ENCODE measurements at regions not wholly inside any gene's neighbourhood (a gene's known extent, or its start where the extent isn't known, plus 50 kb on each side); places are given as distances from the start of the nearest gene placed in this dataset.

GRCh38 chr3:150035910-150036612 lies 65.4 kb upstream of the PFN2 start:
- peaks cover 2 to 8% (median 4%) of the 10 kb centered on the region in 3 donors for H3K27me3 Mint-ChIP-seq (ENCODE audit: low read depth in 3 of 3)

GRCh38 chr3:150035301-150035779 lies 64.6 kb upstream of the PFN2 start:
- H3K4me1 ChIP-seq (ENCODE audit: control insufficient read depth in 1 of 2, insufficient read depth in 2 of 2, low read length in 2 of 2), result no peaks in the 10 kb centered on the region
- Mint-ChIP-seq H3K27me3 (ENCODE audit: low read depth in 3 of 3) (peaks cover 2 to 8% (median 4%) of the 10 kb centered on the region in 3 donors), H3K9me3 (peaks cover 0 to 9% (median 5%) of the 10 kb centered on the region in 7 donors), H3K36me3 (no peaks in the 10 kb centered on the region), H3K4me3 (no peak overlapping the region), H3K27ac (no peak overlapping the region), H3K4me1 (no peaks in the 10 kb centered on the region)
- no peak overlapping the region for H3K4me2 ChIP-seq (replicated peaks; ENCODE audit: extremely low read depth, low read length, poor library complexity, severe bottlenecking)
- no peaks in the 10 kb centered on the region for H3K79me2 ChIP-seq (ENCODE audit: insufficient read depth, low read length)
- H3K27ac ChIP-seq (ENCODE audit: low read depth in 1 of 2, low read length in 2 of 2), result no peak overlapping the region
- no peak overlapping the region for H3K9ac ChIP-seq (ENCODE audit: insufficient read depth, low read length, poor library complexity, severe bottlenecking)
- intact Hi-C loops (cut with micrococcal nuclease), result no loop called here
- DNase-seq, result no peak
- WGBS (ENCODE audit: insufficient coverage), result 55% methylated on average over 2 of the region's 6 CpGs
- no peaks in the 10 kb centered on the region for H3K36me3 ChIP-seq (replicated peaks in 1 of 2; ENCODE audit: control insufficient read depth in 1 of 2, insufficient read depth in 2 of 2, low read length in 2 of 2)
- no peak overlapping the region for H2AFZ ChIP-seq (ENCODE audit: insufficient read depth, low read depth, low read length, poor library complexity, severe bottlenecking)
- no peaks in the 10 kb centered on the region for H4K20me1 ChIP-seq (ENCODE audit: insufficient read depth, low read length)
- H3K9me3 ChIP-seq (replicated peaks in 1 of 2; ENCODE audit: control insufficient read depth in 1 of 2, insufficient read depth in 1 of 2, low read length in 2 of 2), result no peaks in the 10 kb centered on the region
- no peak for TF ChIP-seq CTCF (IDR thresholded peaks at IDR 0.05)
- no peaks in the 10 kb centered on the region for H3K27me3 ChIP-seq (ENCODE audit: control insufficient read depth in 2 of 2, insufficient read depth in 2 of 2, low read length in 2 of 2)
- H3K4me3 ChIP-seq (replicated peaks in 1 of 3; ENCODE audit: low read depth in 2 of 3, low read length in 3 of 3), result no peak overlapping the region

More at GRCh38 chr3:150035910-150036612, 65.4 kb upstream of the PFN2 start:
- Mint-ChIP-seq H3K9me3 (peaks cover 0 to 13% (median 7%) of the 10 kb centered on the region in 7 donors), H3K4me1 (no peaks in the 10 kb centered on the region), H3K4me3 (no peak overlapping the region), H3K27ac (no peak overlapping the region), H3K36me3 (no peaks in the 10 kb centered on the region)
- intact Hi-C loops (cut with micrococcal nuclease), result no loop called here
- Histone ChIP-seq H2AFZ (ENCODE audit: insufficient read depth, low read depth, low read length, poor library complexity, severe bottlenecking) (no peak overlapping the region), H3K4me1 (ENCODE audit: control insufficient read depth in 1 of 2, insufficient read depth in 2 of 2, low read length in 2 of 2) (no peaks in the 10 kb centered on the region), H3K9me3 (replicated peaks in 1 of 2; ENCODE audit: control insufficient read depth in 1 of 2, insufficient read depth in 1 of 2, low read length in 2 of 2) (no peaks in the 10 kb centered on the region), H3K9ac (ENCODE audit: insufficient read depth, low read length, poor library complexity, severe bottlenecking) (no peak overlapping the region), H3K36me3 (replicated peaks in 1 of 2; ENCODE audit: control insufficient read depth in 1 of 2, insufficient read depth in 2 of 2, low read length in 2 of 2) (no peaks in the 10 kb centered on the region), H3K4me3 (replicated peaks in 1 of 3; ENCODE audit: low read depth in 2 of 3, low read length in 3 of 3) (no peak overlapping the region), H3K27me3 (ENCODE audit: control insufficient read depth in 2 of 2, insufficient read depth in 2 of 2, low read length in 2 of 2) (no peaks in the 10 kb centered on the region), H3K4me2 (replicated peaks; ENCODE audit: extremely low read depth, low read length, poor library complexity, severe bottlenecking) (no peak overlapping the region), H4K20me1 (ENCODE audit: insufficient read depth, low read length) (no peaks in the 10 kb centered on the region), H3K79me2 (ENCODE audit: insufficient read depth, low read length) (no peaks in the 10 kb centered on the region), H3K27ac (ENCODE audit: low read depth in 1 of 2, low read length in 2 of 2) (no peak overlapping the region)
- no peak for DNase-seq
- TF ChIP-seq CTCF (IDR thresholded peaks at IDR 0.05), result no peak
- WGBS (ENCODE audit: insufficient coverage), result 94% methylated on average over 6 of the region's 7 CpGs

All from CD14-positive monocyte (primary cell).